Ishikawa (cell line): ENCODE measurements at regions not wholly inside any gene's neighbourhood (a gene's known extent, or its start where the extent isn't known, plus 50 kb on each side); places are given as distances from the start of the nearest gene placed in this dataset.

Experiments used
- CEBPB ChIP-seq: IDR thresholded peaks from 2 replicates; pipeline ENCODE4 v1.6.1; 2012
- CREB1 ChIP-seq: IDR thresholded peaks from 2 replicates; pipeline ENCODE4 v1.6.1; 2012; ENCODE audit warnings: low read depth
- EP300 ChIP-seq: IDR thresholded peaks from 2 replicates; pipeline ENCODE4 v1.6.1; 2012; ENCODE audit warnings: borderline replicate concordance
- FOXM1 ChIP-seq: IDR thresholded peaks from 2 replicates; pipeline ENCODE4 v1.6.1; 2012; ENCODE audit warnings: low read depth, borderline replicate concordance
- MAX ChIP-seq: IDR thresholded peaks from 2 replicates; pipeline ENCODE4 v1.6.1; 2012
- NFIC ChIP-seq: IDR thresholded peaks from 2 replicates; pipeline ENCODE4 v1.6.1; 2012
- RAD21 ChIP-seq: IDR thresholded peaks from 2 replicates; pipeline ENCODE4 v1.6.1; 2012; ENCODE audit warnings: low read depth
- REST ChIP-seq: IDR thresholded peaks from 2 replicates; pipeline ENCODE4 v1.6.1; 2012; ENCODE audit warnings: low read depth, mild to moderate bottlenecking
- TAF1 ChIP-seq: IDR thresholded peaks from 2 replicates; pipeline ENCODE4 v1.6.1; 2012; ENCODE audit warnings: low read depth, mild to moderate bottlenecking
- TCF12 ChIP-seq: IDR thresholded peaks from 2 replicates; pipeline ENCODE4 v1.6.1; 2012; ENCODE audit warnings: low read depth
- TEAD4 ChIP-seq: IDR thresholded peaks from 2 replicates; pipeline ENCODE4 v1.6.1; 2012
- YY1 ChIP-seq: IDR thresholded peaks from 2 replicates; pipeline ENCODE4 v1.6.1; 2012; ENCODE audit warnings: low read depth
- ZBTB7A ChIP-seq: IDR thresholded peaks from 2 replicates; pipeline ENCODE4 v1.6.1; 2012; ENCODE audit warnings: low read depth

GRCh38 chr3:30524357-30525040 is 81.9 kb upstream of the TGFBR2 start:
- TF ChIP-seq EP300 (no peak), NFIC (no peak), ZBTB7A (no peak), REST (no peak), CEBPB (no peak), RAD21 (no peak), FOXM1 (no peak), CREB1 (no peak), TCF12 (no peak), TAF1 (no peak), TEAD4 (no peak), YY1 (no peak), MAX (no peak)
